HepG2 (cell line): ENCODE measurements at regions not wholly inside any gene's neighbourhood (a gene's known extent, or its start where the extent isn't known, plus 50 kb on each side); places are given as distances from the start of the nearest gene placed in this dataset.
A peak's percentile ranks its signal among the peaks of the same experiment; 100 is the strongest.

Source experiments
- ATRX ChIP-seq: sonication (generic); formaldehyde crosslinking; IDR thresholded peaks from 2 replicates; pipeline ENCODE4 v1.4.0; 2020; ENCODE audit warnings: missing genetic modification reagents, borderline replicate concordance
- ETS1 ChIP-seq: sonication (generic); formaldehyde crosslinking; IDR thresholded peaks from 2 replicates; pipeline ENCODE4 v1.4.0; 2020; ENCODE audit warnings: missing genetic modification reagents
- FOXA1 ChIP-seq, 2 experiments: fragments of 450-650 bp in 1 of 2; sonication (generic) in 1 of 2; formaldehyde crosslinking in 1 of 2; IDR thresholded peaks; 2 replicates each; pipeline versions ENCODE4 v1.4.0 to v1.6.1; 2016 to 2020; ENCODE audit warnings: missing genetic modification reagents in 1 of 2
- FOXA3 ChIP-seq: IDR thresholded peaks from 2 replicates; pipeline ENCODE4 v1.6.1; 2016; ENCODE audit warnings: missing genetic modification reagents, missing compliant biosample characterization
- MTERF4 ChIP-seq: sonication (generic); formaldehyde crosslinking; IDR thresholded peaks from 2 replicates; pipeline ENCODE4 v1.8.0; 2023; ENCODE audit warnings: mild to moderate bottlenecking, missing genetic modification reagents
- NFKB2 ChIP-seq: sonication (generic); formaldehyde crosslinking; IDR thresholded peaks from 2 replicates; pipeline ENCODE4 v1.4.0; 2020; ENCODE audit warnings: missing genetic modification reagents, borderline replicate concordance
- NFYC ChIP-seq: IDR thresholded peaks from 2 replicates; pipeline ENCODE4 v1.6.1; 2016; ENCODE audit warnings: missing genetic modification reagents, missing compliant biosample characterization
- PHB2 ChIP-seq: fragments of 450-650 bp; IDR thresholded peaks from 2 replicates; pipeline ENCODE4 v1.6.1; 2018; ENCODE audit not compliant: partially characterized antibody
- SMAD3 ChIP-seq: sonication (generic); formaldehyde crosslinking; IDR thresholded peaks from 2 replicates; pipeline ENCODE4 v1.4.0; 2020; ENCODE audit warnings: missing genetic modification reagents
- STAG1 ChIP-seq: sonication (generic); formaldehyde crosslinking; IDR thresholded peaks from 2 replicates; pipeline ENCODE4 v1.4.0; 2020; ENCODE audit warnings: missing genetic modification reagents
- ZBTB20 ChIP-seq: sonication (generic); formaldehyde crosslinking; IDR thresholded peaks from 2 replicates; pipeline ENCODE4 v1.8.1; 2023; ENCODE audit warnings: missing genetic modification reagents, low read depth, mild to moderate bottlenecking, borderline replicate concordance
- ZNF317 ChIP-seq: sonication (generic); formaldehyde crosslinking; IDR thresholded peaks from 2 replicates; pipeline ENCODE4 v1.5.0; 2020; ENCODE audit warnings: mild to moderate bottlenecking, missing genetic modification reagents
- ZNF572 ChIP-seq: sonication (generic); formaldehyde crosslinking; IDR thresholded peaks from 2 replicates; pipeline ENCODE4 v1.5.1; 2020; ENCODE audit warnings: mild to moderate bottlenecking, missing genetic modification reagents
- TF ChIP-seq, protein P1 (sequence below): sonication (generic); formaldehyde crosslinking; IDR thresholded peaks from 2 replicates; pipeline ENCODE4 v1.5.0; 2020; ENCODE audit warnings: mild to moderate bottlenecking, missing genetic modification reagents, moderate library complexity

DNA sequence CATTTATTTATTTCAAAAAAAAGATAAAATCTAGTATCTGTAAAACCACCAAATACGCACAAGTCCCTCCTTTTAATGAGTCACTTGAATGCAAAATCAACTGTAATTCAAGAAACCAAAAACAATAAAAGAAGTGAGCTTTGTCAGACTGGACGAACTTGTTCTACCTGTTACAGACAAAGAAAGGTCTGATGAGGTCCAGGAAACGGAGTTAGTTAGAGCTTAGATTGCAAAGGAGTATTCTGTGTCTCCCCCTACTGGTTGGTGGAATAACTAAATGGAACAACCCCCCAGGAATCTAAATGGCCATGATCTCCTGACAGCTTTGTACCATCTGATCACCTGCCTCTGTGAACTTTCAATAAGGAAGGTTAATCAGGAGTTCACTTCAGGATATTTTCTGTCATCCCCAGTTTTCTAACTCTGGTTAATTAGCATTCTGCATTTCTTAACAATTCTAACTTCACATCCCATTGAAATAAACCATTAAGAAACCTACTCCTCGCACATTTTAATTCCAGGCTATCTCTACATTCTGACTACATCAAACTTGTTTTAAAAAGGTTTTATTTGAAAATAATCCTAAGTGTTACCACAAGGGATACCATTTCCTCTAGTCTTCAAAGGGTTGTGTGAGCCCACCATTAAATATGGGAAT lies 333.0 kb upstream of the SATB1 start (continued):
- no peak for TF ChIP-seq MTERF4
- no peak for TF ChIP-seq PHB2
- no peak for TF ChIP-seq ATRX (CRISPR knock-in tag)
- TF ChIP-seq NFYC: no peak
- TF ChIP-seq FOXA1 (IDR thresholded peaks at IDR 0.05): no peak
- TF ChIP-seq FOXA1 (CRISPR knock-in tag; IDR thresholded peaks at IDR 0.05): no peak
- TF ChIP-seq, protein P1, sequence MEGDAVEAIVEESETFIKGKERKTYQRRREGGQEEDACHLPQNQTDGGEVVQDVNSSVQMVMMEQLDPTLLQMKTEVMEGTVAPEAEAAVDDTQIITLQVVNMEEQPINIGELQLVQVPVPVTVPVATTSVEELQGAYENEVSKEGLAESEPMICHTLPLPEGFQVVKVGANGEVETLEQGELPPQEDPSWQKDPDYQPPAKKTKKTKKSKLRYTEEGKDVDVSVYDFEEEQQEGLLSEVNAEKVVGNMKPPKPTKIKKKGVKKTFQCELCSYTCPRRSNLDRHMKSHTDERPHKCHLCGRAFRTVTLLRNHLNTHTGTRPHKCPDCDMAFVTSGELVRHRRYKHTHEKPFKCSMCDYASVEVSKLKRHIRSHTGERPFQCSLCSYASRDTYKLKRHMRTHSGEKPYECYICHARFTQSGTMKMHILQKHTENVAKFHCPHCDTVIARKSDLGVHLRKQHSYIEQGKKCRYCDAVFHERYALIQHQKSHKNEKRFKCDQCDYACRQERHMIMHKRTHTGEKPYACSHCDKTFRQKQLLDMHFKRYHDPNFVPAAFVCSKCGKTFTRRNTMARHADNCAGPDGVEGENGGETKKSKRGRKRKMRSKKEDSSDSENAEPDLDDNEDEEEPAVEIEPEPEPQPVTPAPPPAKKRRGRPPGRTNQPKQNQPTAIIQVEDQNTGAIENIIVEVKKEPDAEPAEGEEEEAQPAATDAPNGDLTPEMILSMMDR (CRISPR knock-in tag): peak; percentile 62
- TF ChIP-seq FOXA3 (CRISPR knock-in tag): no peak
- TF ChIP-seq STAG1 (CRISPR knock-in tag): peak; percentile 55
- no peak for TF ChIP-seq ZNF317 (CRISPR knock-in tag)
- no peak for TF ChIP-seq ZBTB20
- no peak for TF ChIP-seq ETS1 (CRISPR knock-in tag)
- no peak for TF ChIP-seq SMAD3 (CRISPR knock-in tag)
- TF ChIP-seq NFKB2 (CRISPR knock-in tag): no peak
- no peak for TF ChIP-seq ZNF572
